BJ (cell line): ENCODE measurements at regions not wholly inside any gene's neighbourhood (a gene's known extent, or its start where the extent isn't known, plus 50 kb on each side); places are given as distances from the start of the nearest gene placed in this dataset.

Source experiments
- CTCF ChIA-PET: fragments of 350-600 bp; formaldehyde crosslinking; extraction: SDS; loops from one replicate; lab custom pipeline; 2021; ENCODE audit warnings: antibody characterized with exemption, inconsistent platforms; lab: Yijun Ruan, JAX
- POLR2A ChIA-PET: fragments of 300-600 bp; sonication (Branson Sonifier 250); formaldehyde crosslinking; extraction: SDS; loops from one replicate; lab custom pipeline; 2021; ENCODE audit warnings: antibody characterized with exemption; lab: Charles Lee
- DNase-seq: peaks from one replicate; pipeline ENCODE4 v3.0.0-alpha.2; 2011; ENCODE audit warnings: low read depth
- H3K27me3 ChIP-seq: 2 replicates; pipeline ENCODE4 v1.6.0; 2011; ENCODE audit warnings: low read length; ENCODE audit not compliant: control insufficient read depth, insufficient read depth
- H3K36me3 ChIP-seq: 2 replicates; pipeline ENCODE4 v1.5.1; 2011; ENCODE audit warnings: low read length; ENCODE audit not compliant: control insufficient read depth, insufficient read depth
- H3K4me3 ChIP-seq: 2 replicates; pipeline ENCODE4 v1.5.1; 2011; ENCODE audit warnings: low read depth, mild to moderate bottlenecking, control low read depth, low read length
- TF ChIP-seq, protein P1 (sequence below): IDR thresholded peaks from 2 replicates; pipeline ENCODE4 v1.5.1; 2011; ENCODE audit warnings: low read depth, mild to moderate bottlenecking, control low read depth, inconsistent platforms, low read length, moderate library complexity; ENCODE audit not compliant: insufficient read depth

DNA sequence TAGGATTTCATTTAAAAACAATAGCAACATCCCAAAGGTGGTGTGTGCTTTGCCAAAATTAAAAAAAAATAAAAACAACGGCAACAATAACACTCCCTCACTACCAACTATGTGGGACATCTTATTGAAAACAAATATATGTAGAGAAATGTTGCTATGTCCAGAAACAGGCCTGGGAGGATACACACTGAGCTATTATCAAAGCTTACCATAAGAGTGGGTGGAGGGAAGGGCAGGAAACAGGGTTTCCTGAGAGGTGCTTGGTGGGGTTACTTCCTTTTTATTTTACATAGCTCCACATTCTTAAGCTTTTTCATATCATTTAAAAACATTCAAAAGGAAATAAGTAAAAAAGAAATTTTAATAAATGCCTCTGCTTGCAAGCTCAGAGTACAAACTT lies 150.0 kb upstream of the RIPOR2 start:
- TF ChIP-seq, protein P1, sequence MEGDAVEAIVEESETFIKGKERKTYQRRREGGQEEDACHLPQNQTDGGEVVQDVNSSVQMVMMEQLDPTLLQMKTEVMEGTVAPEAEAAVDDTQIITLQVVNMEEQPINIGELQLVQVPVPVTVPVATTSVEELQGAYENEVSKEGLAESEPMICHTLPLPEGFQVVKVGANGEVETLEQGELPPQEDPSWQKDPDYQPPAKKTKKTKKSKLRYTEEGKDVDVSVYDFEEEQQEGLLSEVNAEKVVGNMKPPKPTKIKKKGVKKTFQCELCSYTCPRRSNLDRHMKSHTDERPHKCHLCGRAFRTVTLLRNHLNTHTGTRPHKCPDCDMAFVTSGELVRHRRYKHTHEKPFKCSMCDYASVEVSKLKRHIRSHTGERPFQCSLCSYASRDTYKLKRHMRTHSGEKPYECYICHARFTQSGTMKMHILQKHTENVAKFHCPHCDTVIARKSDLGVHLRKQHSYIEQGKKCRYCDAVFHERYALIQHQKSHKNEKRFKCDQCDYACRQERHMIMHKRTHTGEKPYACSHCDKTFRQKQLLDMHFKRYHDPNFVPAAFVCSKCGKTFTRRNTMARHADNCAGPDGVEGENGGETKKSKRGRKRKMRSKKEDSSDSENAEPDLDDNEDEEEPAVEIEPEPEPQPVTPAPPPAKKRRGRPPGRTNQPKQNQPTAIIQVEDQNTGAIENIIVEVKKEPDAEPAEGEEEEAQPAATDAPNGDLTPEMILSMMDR, result no peak
- no peak for DNase-seq
- CTCF ChIA-PET, result interaction anchor here (0.9 kb wide), 1 partner anchor 15 kb away, joined by 3 read pairs; no protein-coding TSS in a partner anchor
- no peak overlapping the region for H3K4me3 ChIP-seq
- POLR2A ChIA-PET, result no interaction called here
- no peaks in the 10 kb centered on the region for H3K36me3 ChIP-seq
- H3K27me3 ChIP-seq, result no peaks in the 10 kb centered on the region

DNA sequence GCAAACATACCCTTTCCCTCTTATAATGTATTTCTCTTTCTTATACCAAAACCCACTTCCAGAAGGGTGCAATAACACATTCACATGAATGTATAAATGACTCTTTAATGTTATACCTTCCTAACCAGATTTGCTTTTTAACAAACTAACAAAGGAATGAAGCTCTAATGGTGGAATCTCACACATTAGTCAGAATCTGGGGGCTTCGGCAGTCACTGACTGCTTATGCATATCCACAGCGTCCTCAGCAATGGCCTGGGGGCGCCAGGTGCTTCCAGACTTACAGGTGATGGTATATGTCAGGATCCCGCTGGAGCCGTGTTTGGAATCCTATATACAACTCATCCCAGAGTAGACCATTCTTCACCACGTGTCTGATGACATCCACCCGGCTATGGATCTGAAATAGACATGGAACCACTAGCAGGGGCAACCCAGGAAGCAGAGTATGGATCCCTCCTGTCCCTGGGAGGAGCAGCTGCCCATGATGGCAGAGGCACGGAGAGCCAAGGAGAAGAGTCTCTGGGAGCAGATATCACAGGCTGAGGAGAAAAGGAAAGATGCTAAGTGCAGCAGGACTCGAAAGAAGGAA lies 150.8 kb upstream of the RIPOR2 start:
- no peak for DNase-seq
- Histone ChIP-seq H3K27me3 (no peaks in the 10 kb centered on the region), H3K36me3 (no peaks in the 10 kb centered on the region), H3K4me3 (no peak overlapping the region)
- TF ChIP-seq, protein P1, result no peak
- ChIA-PET POLR2A (interaction anchor here (0.6 kb wide), 1 partner anchor 213 kb away, joined by 17 read pairs; no protein-coding TSS in a partner anchor), CTCF (interaction anchor here (0.9 kb wide), 1 partner anchor 15 kb away, joined by 3 read pairs; no protein-coding TSS in a partner anchor)

DNA sequence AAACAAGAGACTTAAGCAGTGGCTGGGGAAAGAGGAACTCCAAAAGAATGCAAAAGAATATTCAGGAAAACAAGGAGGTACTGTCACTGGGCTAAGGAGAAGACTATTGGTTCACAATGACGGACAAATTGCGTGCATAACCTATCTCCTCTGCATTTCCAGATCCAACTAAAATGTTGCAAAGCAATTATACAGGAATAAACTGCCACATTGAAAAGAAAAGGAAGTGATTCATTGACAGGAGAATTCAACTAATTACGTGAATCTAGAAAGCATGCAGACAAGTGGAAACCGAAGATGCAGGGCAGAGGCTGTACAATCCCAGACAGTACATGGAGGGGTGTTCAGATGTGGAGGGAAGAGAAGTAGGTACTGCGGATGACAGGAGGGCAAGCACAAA lies 152.8 kb upstream of the RIPOR2 start:
- H3K27me3 ChIP-seq, result no peaks in the 10 kb centered on the region
- H3K4me3 ChIP-seq, result no peak overlapping the region
- H3K36me3 ChIP-seq, result no peaks in the 10 kb centered on the region
- DNase-seq, result no peak
- ChIA-PET POLR2A (no interaction called here), CTCF (interaction anchor here (1.4 to 1.6 kb wide), 2 partner anchors 14 to 208 kb away, joined by 3 read pairs; no protein-coding TSS in a partner anchor)
- TF ChIP-seq, protein P1, result no peak

DNA sequence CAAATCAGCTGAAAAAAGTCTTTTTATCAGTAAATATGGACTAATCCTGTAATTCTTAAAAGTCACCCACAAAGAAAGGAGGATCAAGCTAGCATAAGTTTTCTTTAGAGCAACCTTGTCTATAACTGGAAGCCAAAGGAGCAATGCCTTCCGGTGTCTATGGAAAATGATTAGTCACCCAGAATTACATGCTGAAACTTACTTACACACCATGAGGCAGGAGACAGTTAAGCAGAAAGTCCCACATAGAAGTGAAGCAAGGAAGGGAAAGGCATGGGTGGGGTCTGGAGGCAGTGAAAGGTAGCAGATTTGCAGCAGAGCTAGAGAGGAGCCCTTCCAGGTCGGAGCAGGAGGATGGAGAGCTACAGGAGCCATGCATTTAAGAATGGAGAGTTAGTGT lies 153.7 kb upstream of the RIPOR2 start:
- H3K36me3 ChIP-seq, result no peaks in the 10 kb centered on the region
- H3K27me3 ChIP-seq, result no peaks in the 10 kb centered on the region
- POLR2A ChIA-PET, result no interaction called here
- DNase-seq, result no peak
- CTCF ChIA-PET, result interaction anchor here (1.0 to 1.6 kb wide), 4 partner anchors 15 to 368 kb away, joined by 3 to 4 read pairs (median 3); no protein-coding TSS in a partner anchor
- TF ChIP-seq, protein P1, result no peak
- no peak overlapping the region for H3K4me3 ChIP-seq

DNA sequence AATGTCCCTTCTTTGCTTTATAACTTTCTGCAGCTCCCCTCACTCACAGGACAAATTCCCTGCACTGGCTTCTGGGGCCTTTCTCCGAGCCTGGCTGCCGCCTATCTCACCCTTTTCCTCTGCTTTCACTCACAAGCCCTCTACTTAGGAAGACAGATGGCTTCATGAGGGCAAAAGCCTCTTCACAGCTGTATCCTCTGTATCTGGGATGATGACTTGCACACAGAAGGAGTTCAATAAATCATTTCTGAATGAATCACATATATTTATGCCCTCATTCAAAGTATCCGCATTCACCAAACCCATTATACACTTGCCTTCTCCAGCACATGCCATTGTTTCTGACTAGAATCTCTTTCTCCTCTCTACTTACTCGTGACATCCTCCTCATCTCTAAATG lies 159.0 kb upstream of the RIPOR2 start:
- POLR2A ChIA-PET, result no interaction called here
- TF ChIP-seq, protein P1, result no peak
- Histone ChIP-seq H3K4me3 (no peak overlapping the region), H3K27me3 (no peaks in the 10 kb centered on the region), H3K36me3 (no peaks in the 10 kb centered on the region)
- DNase-seq, result no peak
- CTCF ChIA-PET, result interaction anchor here (1.3 kb wide), 1 partner anchor 12 kb away, joined by 3 read pairs; no protein-coding TSS in a partner anchor
